Activated CD4-positive, CD25-positive, alpha-beta regulatory T cell treated with anti-CD3 and anti-CD28 coated beads, Interleukin-2, amount 50 U/mL, for 72 hours (primary cell): ENCODE measurements at regions not wholly inside any gene's neighbourhood (a gene's known extent, or its start where the extent isn't known, plus 50 kb on each side); places are given as distances from the start of the nearest gene placed in this dataset.
"Not testable (repeated sequence)": the region's sequence is repeated elsewhere in the genome, so short reads cannot be mapped to it uniquely, and the experiment has no call there.

Source experiments
- DNase-seq: peaks from one replicate; pipeline ENCODE4 v3.0.0; 2021

- no peak for DNase-seq
Observed at GRCh38 chr5:50898966-50899365, 232.5 kb downstream of the PARP8 start.

GRCh38 chr5:50900952-50901510, 234.6 kb downstream of the PARP8 start:
- DNase-seq: no peak

GRCh38 chr5:50903651-50904050, 237.2 kb downstream of the PARP8 start:
- DNase-seq: no peak

GRCh38 chr5:50905996-50906570, 239.6 kb downstream of the PARP8 start:
- DNase-seq: no peak

GRCh38 chr5:50920160-50920559, 253.7 kb downstream of the PARP8 start:
- not testable (repeated sequence) for DNase-seq

- no peak for DNase-seq
Observed at GRCh38 chr5:50921366-50922133, 255.1 kb downstream of the PARP8 start.

GRCh38 chr5:50922134-50922941, 255.9 kb downstream of the PARP8 start:
- DNase-seq: not testable (repeated sequence)

- no peak for DNase-seq
Observed at GRCh38 chr5:50922942-50923767, 256.7 kb downstream of the PARP8 start.

GRCh38 chr5:50923768-50924494, 257.5 kb downstream of the PARP8 start:
- no peak for DNase-seq

- no peak for DNase-seq
Observed at GRCh38 chr5:50927953-50928352, 261.5 kb downstream of the PARP8 start.

GRCh38 chr5:50929174-50929573, 262.7 kb downstream of the PARP8 start:
- DNase-seq: no peak

GRCh38 chr5:50934343-50934742, 267.9 kb downstream of the PARP8 start:
- no peak for DNase-seq

- DNase-seq: no peak
Observed at GRCh38 chr5:50945139-50945538, 278.7 kb downstream of the PARP8 start.

- DNase-seq: no peak
Observed at GRCh38 chr5:50947906-50948683, 281.7 kb downstream of the PARP8 start.

GRCh38 chr5:50953290-50953689, 286.9 kb downstream of the PARP8 start:
- no peak for DNase-seq

- DNase-seq: no peak
Observed at GRCh38 chr5:50958852-50959457, 292.5 kb downstream of the PARP8 start.

- DNase-seq: peak; percentile 57
Observed at GRCh38 chr5:50962934-50963872, 296.8 kb downstream of the PARP8 start.

- DNase-seq: no peak
Observed at GRCh38 chr5:50963971-50964745, 297.7 kb downstream of the PARP8 start.
